ENCODE measurements at regions not wholly inside any gene's neighbourhood (a gene's known extent, or its start where the extent isn't known, plus 50 kb on each side); places are given as distances from the start of the nearest gene placed in this dataset.

GRCh38 chr14:83395321-83395720 lies 1861.7 kb upstream of the SEL1L start:
- Mint-ChIP-seq H3K36me3 (no peaks in the 10 kb centered on the region), H3K27ac (no peak overlapping the region), H3K27me3 (no peaks in the 10 kb centered on the region), H3K4me3 (no peak overlapping the region), H3K4me1 (no peaks in the 10 kb centered on the region), H3K9me3 (peaks cover 0 to 9% (median 4%) of the 10 kb centered on the region in 3 donors)
- Histone ChIP-seq H3K27me3 (replicated peaks in 1 of 2; ENCODE audit: control insufficient read depth in 2 of 2, extremely low read depth in 1 of 2, insufficient read depth in 2 of 2, low read length in 1 of 2) (no peaks in the 10 kb centered on the region), H3K9me3 (no peaks in the 10 kb centered on the region), H3K4me3 (ENCODE audit: control insufficient read depth in 1 of 2, extremely low read depth in 1 of 2, low read length in 1 of 2) (no peak overlapping the region), H3K27ac (ENCODE audit: low read length) (no peak overlapping the region), H3K36me3 (ENCODE audit: control insufficient read depth in 2 of 2, extremely low read depth in 1 of 2, insufficient read depth in 1 of 2, low read length in 1 of 2) (no peaks in the 10 kb centered on the region), H3K4me1 (ENCODE audit: control insufficient read depth in 1 of 2, extremely low read depth in 1 of 2, insufficient read depth in 2 of 2, low read length in 2 of 2) (no peaks in the 10 kb centered on the region)
- WGBS (ENCODE audit: insufficient coverage), result no CpG with 5 or more reads among the region's 2 CpGs
- no peak for ATAC-seq (replicated peaks in 1 of 4)
- POLR2A ChIA-PET, result no interaction called here
- no peak for DNase-seq
- CTCF ChIA-PET, result interaction anchor here in 1 of 2 donors (0.6 kb wide), 1 partner anchor 222 kb away, joined by 3 read pairs; no protein-coding TSS in a partner anchor

- H3K27ac ChIP-seq (ENCODE audit: low read length), result no peak overlapping the region
- CTCF ChIA-PET, result no interaction called here
- Mint-ChIP-seq H3K36me3 (no peaks in the 10 kb centered on the region), H3K27ac (no peak overlapping the region), H3K4me3 (no peak overlapping the region), H3K27me3 (no peaks in the 10 kb centered on the region), H3K4me1 (no peaks in the 10 kb centered on the region), H3K9me3 (peaks cover 7 to 26% (median 15%) of the 10 kb centered on the region in 3 donors)
- no peaks in the 10 kb centered on the region for H3K27me3 ChIP-seq (replicated peaks in 1 of 2; ENCODE audit: control insufficient read depth in 2 of 2, extremely low read depth in 1 of 2, insufficient read depth in 2 of 2, low read length in 1 of 2)
- POLR2A ChIA-PET, result no interaction called here
- DNase-seq (no peak), ATAC-seq (replicated peaks in 1 of 4) (no peak)
- no peaks in the 10 kb centered on the region for H3K4me1 ChIP-seq (ENCODE audit: control insufficient read depth in 1 of 2, extremely low read depth in 1 of 2, insufficient read depth in 2 of 2, low read length in 2 of 2)
- no CpG with 5 or more reads among the region's 2 CpGs for WGBS (ENCODE audit: insufficient coverage)
- H3K4me3 ChIP-seq (ENCODE audit: control insufficient read depth in 1 of 2, extremely low read depth in 1 of 2, low read length in 1 of 2), result no peak overlapping the region
- H3K36me3 ChIP-seq (ENCODE audit: control insufficient read depth in 2 of 2, extremely low read depth in 1 of 2, insufficient read depth in 1 of 2, low read length in 1 of 2), result no peaks in the 10 kb centered on the region
- peaks cover 3% of the 10 kb centered on the region for H3K9me3 ChIP-seq
Measured at GRCh38 chr14:83416476-83416875, 1882.8 kb upstream of the SEL1L start.

DNA sequence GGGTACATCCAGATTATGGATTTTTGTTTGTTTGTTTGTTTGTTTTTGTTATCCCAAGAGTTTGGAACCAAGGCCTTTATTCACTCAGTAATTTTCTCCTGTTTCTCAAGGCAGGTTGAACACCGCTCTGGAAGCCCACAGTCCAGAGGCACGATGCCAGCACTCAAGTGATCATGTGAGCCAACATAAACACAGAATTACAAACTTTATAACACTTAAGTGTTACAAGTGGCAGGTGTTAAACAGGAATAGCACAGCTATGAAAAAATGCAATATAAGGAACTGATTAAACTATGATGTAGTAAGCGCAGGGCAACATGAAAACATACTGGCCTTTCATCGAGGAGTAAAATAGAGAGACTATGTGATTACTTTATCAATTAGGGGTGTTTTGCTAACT lies 1885.8 kb upstream of the SEL1L start:
- no peak for ATAC-seq (replicated peaks in 1 of 4)
- Mint-ChIP-seq H3K36me3 (no peaks in the 10 kb centered on the region), H3K27ac (no peak overlapping the region), H3K9me3 (peaks cover 0 to 25% (median 17%) of the 10 kb centered on the region in 3 donors), H3K4me1 (no peaks in the 10 kb centered on the region), H3K4me3 (no peak overlapping the region), H3K27me3 (no peaks in the 10 kb centered on the region)
- Histone ChIP-seq H3K36me3 (ENCODE audit: control insufficient read depth in 2 of 2, extremely low read depth in 1 of 2, insufficient read depth in 1 of 2, low read length in 1 of 2) (no peaks in the 10 kb centered on the region), H3K27me3 (replicated peaks in 1 of 2; ENCODE audit: control insufficient read depth in 2 of 2, extremely low read depth in 1 of 2, insufficient read depth in 2 of 2, low read length in 1 of 2) (no peaks in the 10 kb centered on the region), H3K4me1 (ENCODE audit: control insufficient read depth in 1 of 2, extremely low read depth in 1 of 2, insufficient read depth in 2 of 2, low read length in 2 of 2) (no peaks in the 10 kb centered on the region), H3K27ac (ENCODE audit: low read length) (no peak overlapping the region), H3K4me3 (ENCODE audit: control insufficient read depth in 1 of 2, extremely low read depth in 1 of 2, low read length in 1 of 2) (no peak overlapping the region), H3K9me3 (no peaks in the 10 kb centered on the region)
- WGBS (ENCODE audit: insufficient coverage), result no CpG with 5 or more reads among the region's 4 CpGs
- CTCF ChIA-PET, result no interaction called here
- no peak for DNase-seq
- POLR2A ChIA-PET, result no interaction called here

DNA sequence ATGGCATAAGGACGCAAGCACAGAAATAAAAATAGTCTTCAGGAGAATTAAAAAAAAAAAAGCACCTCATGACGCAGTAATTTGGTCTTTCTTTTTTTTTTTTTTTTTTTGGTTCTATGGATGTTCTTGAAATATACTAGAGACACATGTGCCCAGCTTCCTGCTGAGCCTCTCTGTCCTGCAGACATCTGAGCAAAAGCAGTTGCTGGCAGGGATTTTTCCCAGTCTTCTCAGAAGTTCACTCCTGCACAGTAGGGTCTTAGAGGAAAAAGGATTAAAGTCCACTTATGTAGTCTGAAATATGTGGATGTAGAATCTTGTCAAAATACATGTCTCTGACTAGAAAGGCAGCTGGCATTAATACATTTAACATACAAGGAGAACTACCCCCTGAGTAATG lies 1888.1 kb upstream of the SEL1L start:
- POLR2A ChIA-PET, result no interaction called here
- H3K27ac Mint-ChIP-seq, result no peak overlapping the region

DNA sequence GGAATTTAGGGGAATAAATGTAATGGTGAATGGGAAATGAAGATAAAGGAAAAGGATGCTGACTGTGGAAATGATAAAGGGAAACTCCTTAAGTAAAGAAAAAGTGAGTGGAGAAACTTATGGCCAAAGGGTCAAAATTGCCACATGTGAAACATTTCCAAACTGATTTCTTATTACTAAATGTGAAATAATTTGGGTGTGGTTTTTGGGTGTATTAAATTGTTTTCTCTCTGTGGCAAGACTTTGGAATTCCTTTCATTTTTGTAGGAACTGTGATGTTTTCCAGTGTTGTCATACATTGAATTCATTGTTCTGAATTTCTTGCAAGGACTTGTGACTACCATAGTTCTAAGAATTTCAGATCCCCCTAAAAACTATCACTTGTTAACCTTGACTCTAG lies 1891.5 kb upstream of the SEL1L start:
- Histone ChIP-seq H3K4me3 (ENCODE audit: control insufficient read depth in 1 of 2, extremely low read depth in 1 of 2, low read length in 1 of 2) (no peak overlapping the region), H3K27me3 (replicated peaks in 1 of 2; ENCODE audit: control insufficient read depth in 2 of 2, extremely low read depth in 1 of 2, insufficient read depth in 2 of 2, low read length in 1 of 2) (no peaks in the 10 kb centered on the region), H3K9me3 (no peaks in the 10 kb centered on the region), H3K36me3 (ENCODE audit: control insufficient read depth in 2 of 2, extremely low read depth in 1 of 2, insufficient read depth in 1 of 2, low read length in 1 of 2) (no peaks in the 10 kb centered on the region), H3K4me1 (ENCODE audit: control insufficient read depth in 1 of 2, extremely low read depth in 1 of 2, insufficient read depth in 2 of 2, low read length in 2 of 2) (no peaks in the 10 kb centered on the region), H3K27ac (ENCODE audit: low read length) (no peak overlapping the region)
- DNase-seq (no peak), ATAC-seq (replicated peaks in 1 of 4) (no peak)
- CTCF ChIA-PET, result no interaction called here
- H3K36me3 Mint-ChIP-seq, result no peaks in the 10 kb centered on the region
- no peaks in the 10 kb centered on the region for H3K27me3 Mint-ChIP-seq
- H3K27ac Mint-ChIP-seq, result no peak overlapping the region
- H3K9me3 Mint-ChIP-seq, result peaks cover 3 to 32% (median 26%) of the 10 kb centered on the region in 3 donors
- no peaks in the 10 kb centered on the region for H3K4me1 Mint-ChIP-seq
- no peak overlapping the region for H3K4me3 Mint-ChIP-seq
- POLR2A ChIA-PET, result no interaction called here

More for the DNA sequence above, 1888.1 kb upstream of the SEL1L start:
- Histone ChIP-seq H3K9me3 (no peaks in the 10 kb centered on the region), H3K27ac (ENCODE audit: low read length) (no peak overlapping the region), H3K4me3 (ENCODE audit: control insufficient read depth in 1 of 2, extremely low read depth in 1 of 2, low read length in 1 of 2) (no peak overlapping the region), H3K36me3 (ENCODE audit: control insufficient read depth in 2 of 2, extremely low read depth in 1 of 2, insufficient read depth in 1 of 2, low read length in 1 of 2) (no peaks in the 10 kb centered on the region), H3K27me3 (replicated peaks in 1 of 2; ENCODE audit: control insufficient read depth in 2 of 2, extremely low read depth in 1 of 2, insufficient read depth in 2 of 2, low read length in 1 of 2) (no peaks in the 10 kb centered on the region), H3K4me1 (ENCODE audit: control insufficient read depth in 1 of 2, extremely low read depth in 1 of 2, insufficient read depth in 2 of 2, low read length in 2 of 2) (no peaks in the 10 kb centered on the region)
- no peaks in the 10 kb centered on the region for H3K4me1 Mint-ChIP-seq
- peaks cover 3 to 21% (median 21%) of the 10 kb centered on the region in 3 donors for H3K9me3 Mint-ChIP-seq
- H3K4me3 Mint-ChIP-seq, result no peak overlapping the region
- CTCF ChIA-PET, result no interaction called here
- DNase-seq, result no peak
- H3K27me3 Mint-ChIP-seq, result no peaks in the 10 kb centered on the region
- no peak for ATAC-seq (replicated peaks in 1 of 4)
- WGBS (ENCODE audit: insufficient coverage), result 88% methylated on average over 1 of the region's 2 CpGs
- no peaks in the 10 kb centered on the region for H3K36me3 Mint-ChIP-seq

DNA sequence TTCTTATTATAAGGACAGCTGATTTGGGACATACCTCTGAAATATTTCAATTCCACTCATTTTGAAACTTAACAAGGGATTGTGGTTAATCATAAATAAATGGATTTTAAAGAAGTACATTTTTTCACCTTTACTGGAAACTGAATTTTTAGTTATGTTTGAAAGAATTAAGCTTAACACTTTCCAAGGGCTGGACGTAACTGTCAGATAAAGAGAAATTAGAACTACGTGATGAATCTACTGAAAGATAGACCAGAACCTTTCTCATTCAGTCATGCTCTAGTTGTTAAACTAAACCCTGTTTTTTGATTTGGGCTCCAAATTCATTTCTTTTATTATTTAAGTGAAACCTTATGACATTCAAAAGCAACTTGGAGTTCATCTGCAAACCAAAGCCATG lies 1892.1 kb upstream of the SEL1L start:
- Mint-ChIP-seq H3K36me3 (no peaks in the 10 kb centered on the region), H3K4me1 (no peaks in the 10 kb centered on the region), H3K4me3 (no peak overlapping the region), H3K27ac (no peak overlapping the region), H3K9me3 (peaks cover 3 to 32% (median 26%) of the 10 kb centered on the region in 3 donors), H3K27me3 (no peaks in the 10 kb centered on the region)
- Histone ChIP-seq H3K4me3 (ENCODE audit: control insufficient read depth in 1 of 2, extremely low read depth in 1 of 2, low read length in 1 of 2) (no peak overlapping the region), H3K27me3 (replicated peaks in 1 of 2; ENCODE audit: control insufficient read depth in 2 of 2, extremely low read depth in 1 of 2, insufficient read depth in 2 of 2, low read length in 1 of 2) (no peaks in the 10 kb centered on the region), H3K4me1 (ENCODE audit: control insufficient read depth in 1 of 2, extremely low read depth in 1 of 2, insufficient read depth in 2 of 2, low read length in 2 of 2) (no peaks in the 10 kb centered on the region), H3K27ac (ENCODE audit: low read length) (no peak overlapping the region), H3K36me3 (ENCODE audit: control insufficient read depth in 2 of 2, extremely low read depth in 1 of 2, insufficient read depth in 1 of 2, low read length in 1 of 2) (no peaks in the 10 kb centered on the region), H3K9me3 (no peaks in the 10 kb centered on the region)
- CTCF ChIA-PET, result no interaction called here
- DNase-seq (no peak), ATAC-seq (replicated peaks in 1 of 4) (no peak)
- WGBS (ENCODE audit: insufficient coverage), result no CpG with 5 or more reads among the region's 2 CpGs
- POLR2A ChIA-PET, result no interaction called here

GRCh38 chr14:83433618-83434017 lies 1900.0 kb upstream of the SEL1L start:
- no peaks in the 10 kb centered on the region for H3K36me3 ChIP-seq (ENCODE audit: control insufficient read depth in 2 of 2, extremely low read depth in 1 of 2, insufficient read depth in 1 of 2, low read length in 1 of 2)
- Mint-ChIP-seq H3K27me3 (no peaks in the 10 kb centered on the region), H3K36me3 (no peaks in the 10 kb centered on the region), H3K4me3 (no peak overlapping the region), H3K27ac (no peak overlapping the region), H3K4me1 (no peaks in the 10 kb centered on the region), H3K9me3 (peaks cover 13 to 26% (median 22%) of the 10 kb centered on the region in 3 donors)
- CTCF ChIA-PET, result no interaction called here
- H3K27ac ChIP-seq (ENCODE audit: low read length), result no peak overlapping the region
- H3K4me1 ChIP-seq (ENCODE audit: control insufficient read depth in 1 of 2, extremely low read depth in 1 of 2, insufficient read depth in 2 of 2, low read length in 2 of 2), result no peaks in the 10 kb centered on the region
- H3K27me3 ChIP-seq (replicated peaks in 1 of 2; ENCODE audit: control insufficient read depth in 2 of 2, extremely low read depth in 1 of 2, insufficient read depth in 2 of 2, low read length in 1 of 2), result no peaks in the 10 kb centered on the region
- no peak for DNase-seq
- WGBS (ENCODE audit: insufficient coverage), result no CpG with 5 or more reads among the region's 1 CpG
- H3K4me3 ChIP-seq (ENCODE audit: control insufficient read depth in 1 of 2, extremely low read depth in 1 of 2, low read length in 1 of 2), result no peak overlapping the region
- no peak for ATAC-seq (replicated peaks in 1 of 4)
- POLR2A ChIA-PET, result no interaction called here
- H3K9me3 ChIP-seq, result no peaks in the 10 kb centered on the region
